Liver (tissue), 7 donors: ENCODE measurements at regions not wholly inside any gene's neighbourhood (a gene's known extent, or its start where the extent isn't known, plus 50 kb on each side); places are given as distances from the start of the nearest gene placed in this dataset.

Source experiments
- DNase-seq: peaks from one replicate; pipeline ENCODE4 v3.0.0-alpha.2; 2017; ENCODE audit warnings: low spot score
- H3K27ac ChIP-seq, 2 donors: one replicate each; pipeline ENCODE4 v1.7.0; 2013; ENCODE audit warnings: inconsistent platforms in 2 of 2, low read length in 2 of 2, control low read depth in 1 of 2, low read depth in 1 of 2, mild to moderate bottlenecking in 1 of 2
- H3K27me3 ChIP-seq, 4 donors: one replicate each; pipeline versions ENCODE4 v1.6.1 to v1.7.0; 2013; ENCODE audit warnings: low read length in 3 of 4, inconsistent platforms in 1 of 4, mild to moderate bottlenecking in 1 of 4, moderate library complexity in 1 of 4; ENCODE audit not compliant: control insufficient read depth in 4 of 4, insufficient read depth in 4 of 4
- H3K36me3 ChIP-seq, 4 donors: one replicate each; pipeline versions ENCODE4 v1.6.1 to v1.7.0; 2013; ENCODE audit warnings: low read length in 3 of 4, mild to moderate bottlenecking in 3 of 4, low read depth in 1 of 4, moderate library complexity in 1 of 4; ENCODE audit not compliant: control insufficient read depth in 4 of 4, insufficient read depth in 3 of 4
- H3K4me1 ChIP-seq, 4 donors: one replicate each; pipeline versions ENCODE4 v1.6.1 to v1.7.0; 2013; ENCODE audit warnings: low read length in 3 of 4, mild to moderate bottlenecking in 3 of 4, moderate library complexity in 1 of 4; ENCODE audit not compliant: control insufficient read depth in 4 of 4, insufficient read depth in 4 of 4
- H3K4me3 ChIP-seq, 3 donors: one replicate each; pipeline versions ENCODE4 v1.6.1 to v1.7.0; 2013; ENCODE audit warnings: low read length in 3 of 3, control low read depth in 1 of 3, low read depth in 1 of 3, mild to moderate bottlenecking in 1 of 3
- H3K9ac ChIP-seq, 2 donors: one replicate each; pipeline ENCODE4 v1.7.0; 2013; ENCODE audit warnings: low read length in 2 of 2, mild to moderate bottlenecking in 2 of 2, moderate library complexity in 2 of 2, control low read depth in 1 of 2, low read depth in 1 of 2
- H3K9me3 ChIP-seq, 4 donors: one replicate each; pipeline versions ENCODE4 v1.6.1 to v1.7.0; 2013; ENCODE audit warnings: low read length in 3 of 4; ENCODE audit not compliant: control insufficient read depth in 4 of 4
- ATF3 ChIP-seq: IDR thresholded peaks from 2 replicates; pipeline ENCODE4 v1.6.1; 2016; ENCODE audit warnings: antibody characterized with exemption
- EGR1 ChIP-seq, 2 donors: IDR thresholded peaks; 2 replicates each; pipeline ENCODE4 v1.6.1; 2016 to 2018; ENCODE audit warnings: antibody characterized with exemption in 2 of 2, low read depth in 2 of 2
- FOXA1 ChIP-seq: IDR thresholded peaks from 2 replicates; pipeline ENCODE4 v1.6.1; 2016; ENCODE audit warnings: antibody characterized with exemption
- GABPA ChIP-seq, 2 donors: IDR thresholded peaks in 1 of 2; conservative IDR thresholded peaks in 1 of 2; 2 replicates each; pipeline ENCODE4 v1.6.1; 2016; ENCODE audit warnings: antibody characterized with exemption in 2 of 2, mild to moderate bottlenecking in 1 of 2, moderate library complexity in 1 of 2
- HNF4G ChIP-seq: IDR thresholded peaks from 2 replicates; pipeline ENCODE4 v1.6.1; 2016; ENCODE audit warnings: antibody characterized with exemption
- JUND ChIP-seq, 2 donors: IDR thresholded peaks; 2 replicates each; pipeline ENCODE4 v1.6.1; 2016; ENCODE audit warnings: antibody characterized with exemption in 2 of 2
- NR2F2 ChIP-seq: IDR thresholded peaks from 2 replicates; pipeline ENCODE4 v1.6.1; 2016; ENCODE audit warnings: antibody characterized with exemption
- RAD21 ChIP-seq, 2 donors: IDR thresholded peaks; 2 replicates each; pipeline ENCODE4 v1.6.1; 2016; ENCODE audit warnings: antibody characterized with exemption in 2 of 2, mild to moderate bottlenecking in 2 of 2
- REST ChIP-seq: IDR thresholded peaks from 2 replicates; pipeline ENCODE4 v1.6.1; 2016; ENCODE audit warnings: antibody characterized with exemption, mild to moderate bottlenecking
- RXRA ChIP-seq, 2 donors: IDR thresholded peaks; 2 replicates each; pipeline ENCODE4 v1.6.1; 2017 to 2018; ENCODE audit warnings: antibody characterized with exemption in 2 of 2, mild to moderate bottlenecking in 1 of 2
- SP1 ChIP-seq: IDR thresholded peaks from 2 replicates; pipeline ENCODE4 v1.6.1; 2018; ENCODE audit warnings: antibody characterized with exemption, mild to moderate bottlenecking
- TAF1 ChIP-seq: conservative IDR thresholded peaks from 2 replicates; pipeline ENCODE4 v1.6.1; 2016; ENCODE audit warnings: antibody characterized with exemption, mild to moderate bottlenecking
- YY1 ChIP-seq: IDR thresholded peaks from 2 replicates; pipeline ENCODE4 v1.6.1; 2016; ENCODE audit warnings: antibody characterized with exemption, mild to moderate bottlenecking
- ZBTB33 ChIP-seq: IDR thresholded peaks from 2 replicates; pipeline ENCODE4 v1.6.1; 2016; ENCODE audit warnings: antibody characterized with exemption
- WGBS: extraction: QIAGEN DNeasy Blood & Tissue Kit; methylation state at CpG from one replicate; pipeline ENCODE4 v1.1.7; 2013; 5-methylcytosine and 5-hydroxymethylcytosine counted together
- donor health status: healthy.
- donor health status: healthy.
- donor health status: healthy.
- donor health status: healthy.

- TF ChIP-seq ATF3 = no peak
Measured at GRCh38 chr4:28926156-28926555, 1794.0 kb upstream of the PCDH7 start (continued).

DNA sequence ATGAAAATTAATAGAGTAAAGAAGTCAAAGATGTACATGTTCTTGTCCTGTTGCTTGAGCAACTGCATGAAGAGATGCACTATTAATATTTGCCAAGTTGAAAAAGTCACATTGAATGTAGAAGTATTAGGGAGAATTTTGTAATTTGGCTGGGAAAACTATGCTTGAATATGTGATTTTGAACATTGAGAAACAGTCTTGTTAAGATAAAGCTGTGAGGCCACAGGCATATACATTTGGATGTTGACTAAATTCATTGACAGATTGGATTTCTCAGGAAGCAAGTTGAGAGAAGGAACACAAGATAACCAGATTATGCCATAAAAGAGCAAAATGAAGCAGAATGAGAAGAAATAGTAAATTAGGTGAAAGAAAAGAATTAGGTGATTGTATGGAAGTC lies 1777.5 kb upstream of the PCDH7 start:
- no peak overlapping the region for H3K27ac ChIP-seq
- DNase-seq = no peak
- no peaks in the 10 kb centered on the region for H3K4me1 ChIP-seq
- H3K27me3 ChIP-seq = no peaks in the 10 kb centered on the region
- H3K36me3 ChIP-seq = no peaks in the 10 kb centered on the region
- H3K9ac ChIP-seq = no peak overlapping the region
- H3K9me3 ChIP-seq = no peaks in the 10 kb centered on the region
- no peak overlapping the region for H3K4me3 ChIP-seq
- no peak for TF ChIP-seq JUND (IDR thresholded peaks at IDR 0.05)
- no peak for TF ChIP-seq NR2F2
- no peak for TF ChIP-seq RAD21 (IDR thresholded peaks at IDR 0.05)
- TF ChIP-seq GABPA (IDR thresholded peaks at IDR 0.05 in 1 of 2, conservative IDR thresholded peaks at IDR 0.05 in 1 of 2) = no peak

DNA sequence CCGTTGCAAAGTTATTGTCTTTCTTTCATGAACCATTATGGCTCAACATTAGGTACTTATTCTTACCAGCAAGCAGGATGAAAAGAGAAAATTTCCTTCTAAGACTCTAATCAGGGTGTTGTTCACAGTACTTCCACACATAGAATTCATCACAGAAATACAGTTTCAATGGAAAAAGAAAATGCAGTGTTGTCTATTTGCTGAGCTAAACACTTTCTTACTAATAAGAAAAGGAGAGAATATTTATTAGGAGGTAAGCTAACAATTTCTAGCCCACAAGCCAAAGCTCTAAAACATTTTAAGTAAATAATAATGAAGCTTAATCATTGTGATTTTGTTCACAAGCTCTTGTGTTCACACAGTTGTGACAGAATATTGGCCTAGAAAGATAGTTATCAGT lies 1772.8 kb upstream of the PCDH7 start:
- Histone ChIP-seq H3K9ac (no peak overlapping the region), H3K27me3 (no peaks in the 10 kb centered on the region), H3K4me3 (no peak overlapping the region), H3K36me3 (no peaks in the 10 kb centered on the region), H3K4me1 (no peaks in the 10 kb centered on the region), H3K9me3 (no peaks in the 10 kb centered on the region), H3K27ac (no peak overlapping the region)
- WGBS = 67% methylated on average over 1 of the region's 1 CpG
- no peak for DNase-seq
- TF ChIP-seq EGR1 (IDR thresholded peaks at IDR 0.05; ENCODE audit: low read depth in 2 of 2) (no peak), RXRA (IDR thresholded peaks at IDR 0.05) (no peak), FOXA1 (no peak), TAF1 (no peak), HNF4G (no peak), YY1 (no peak), ZBTB33 (no peak), NR2F2 (no peak), JUND (IDR thresholded peaks at IDR 0.05) (no peak)

- TF ChIP-seq RXRA (IDR thresholded peaks at IDR 0.05) (no peak), REST (no peak), JUND (IDR thresholded peaks at IDR 0.05) (no peak), SP1 (no peak), EGR1 (IDR thresholded peaks at IDR 0.05; ENCODE audit: low read depth in 2 of 2) (no peak), TAF1 (no peak), HNF4G (no peak), FOXA1 (no peak), NR2F2 (no peak)
- H3K4me3 ChIP-seq = no peak overlapping the region
- H3K9me3 ChIP-seq = no peaks in the 10 kb centered on the region
- H3K27me3 ChIP-seq = no peaks in the 10 kb centered on the region
- no peak for DNase-seq
- H3K36me3 ChIP-seq = no peaks in the 10 kb centered on the region
- no peak overlapping the region for H3K27ac ChIP-seq
- no peak overlapping the region for H3K9ac ChIP-seq
- no peaks in the 10 kb centered on the region for H3K4me1 ChIP-seq
- 49% methylated on average over 2 of the region's 2 CpGs for WGBS
Measured at GRCh38 chr4:28948501-28948900, 1771.7 kb upstream of the PCDH7 start.
